Panc1 (cell line): ENCODE measurements at regions not wholly inside any gene's neighbourhood (a gene's known extent, or its start where the extent isn't known, plus 50 kb on each side); places are given as distances from the start of the nearest gene placed in this dataset.

Source experiments
- CTCF ChIP-seq: fragments of 450-650 bp; IDR thresholded peaks from 2 replicates; pipeline ENCODE4 v1.5.1; 2017; ENCODE audit warnings: mild to moderate bottlenecking
- POLR2AphosphoS5 ChIP-seq: IDR thresholded peaks from 2 replicates; pipeline ENCODE4 v1.6.1; 2012; ENCODE audit warnings: mild to moderate bottlenecking, low read depth, low read length, moderate library complexity
- REST ChIP-seq, 2 experiments: IDR thresholded peaks; 2 replicates each; pipeline ENCODE4 v1.6.1; 2011 to 2012; ENCODE audit warnings: low read depth in 2 of 2, control low read depth in 1 of 2, low read length in 1 of 2, mild to moderate bottlenecking in 1 of 2, moderate library complexity in 1 of 2; ENCODE audit not compliant: insufficient read depth in 1 of 2
- SIN3A ChIP-seq: IDR thresholded peaks from 2 replicates; pipeline ENCODE4 v1.6.1; 2012; ENCODE audit warnings: low read depth, mild to moderate bottlenecking, low read length, moderate library complexity, borderline replicate concordance; ENCODE audit not compliant: insufficient read depth
- TCF7L2 ChIP-seq: IDR thresholded peaks from 2 replicates; pipeline ENCODE4 v1.6.1; 2011; ENCODE audit warnings: mild to moderate bottlenecking, low read depth, low read length, inconsistent platforms

GRCh38 chr6:98657764-98658163 is 176.6 kb upstream of the POU3F2 start:
- TF ChIP-seq POLR2AphosphoS5 (no peak), CTCF (no peak), TCF7L2 (no peak), SIN3A (no peak), REST (IDR thresholded peaks at IDR 0.05; ENCODE audit: insufficient read depth in 1 of 2, low read depth in 2 of 2, low read length in 1 of 2) (peak; percentile 82 to 90)
